H9 (cell line): ENCODE measurements at regions not wholly inside any gene's neighbourhood (a gene's known extent, or its start where the extent isn't known, plus 50 kb on each side); places are given as distances from the start of the nearest gene placed in this dataset.

Experiments used
- DNase-seq: peaks from one replicate; pipeline ENCODE4 v3.0.0-alpha.2; 2017
- H2AFZ ChIP-seq: one replicate; pipeline ENCODE4 v1.6.1; 2013; ENCODE audit warnings: mild to moderate bottlenecking, low read length, control low read depth, moderate library complexity
- H2AK5ac ChIP-seq: 2 replicates; pipeline ENCODE4 v1.6.1; 2013; ENCODE audit warnings: low read length, control low read depth, mixed read lengths; ENCODE audit not compliant: insufficient read length
- H2BK120ac ChIP-seq: one replicate; pipeline ENCODE4 v1.6.1; 2013; ENCODE audit warnings: low read depth, mild to moderate bottlenecking, low read length, control low read depth, inconsistent platforms; ENCODE audit not compliant: poor library complexity, severe bottlenecking
- H2BK12ac ChIP-seq: 2 replicates; pipeline ENCODE4 v1.6.1; 2013; ENCODE audit warnings: low read length, control low read depth, mixed read lengths, low read depth; ENCODE audit not compliant: insufficient read length
- H2BK15ac ChIP-seq: 2 replicates; pipeline ENCODE4 v1.6.1; 2013; ENCODE audit warnings: low read depth, low read length, control low read depth
- H2BK20ac ChIP-seq: one replicate; pipeline ENCODE4 v1.6.1; 2013; ENCODE audit warnings: low read depth, mild to moderate bottlenecking, low read length, control low read depth, inconsistent platforms; ENCODE audit not compliant: poor library complexity, severe bottlenecking
- H2BK5ac ChIP-seq: 2 replicates; pipeline ENCODE4 v1.6.1; 2013; ENCODE audit warnings: low read length, control low read depth, mixed read lengths; ENCODE audit not compliant: insufficient read length
- H3K14ac ChIP-seq: 2 replicates; pipeline ENCODE4 v1.6.1; 2013; ENCODE audit warnings: low read length, control low read depth; ENCODE audit not compliant: insufficient read depth
- H3K18ac ChIP-seq: 2 replicates; pipeline ENCODE4 v1.6.1; 2013; ENCODE audit warnings: low read depth, mild to moderate bottlenecking, mixed read lengths, low read length, control low read depth; ENCODE audit not compliant: insufficient read length
- H3K23ac ChIP-seq: 2 replicates; pipeline ENCODE4 v1.6.1; 2013; ENCODE audit warnings: low read length, control low read depth, mixed read lengths, low read depth; ENCODE audit not compliant: insufficient read length
- H3K23me2 ChIP-seq: 2 replicates; pipeline ENCODE4 v1.6.1; 2013; ENCODE audit warnings: low read depth, mild to moderate bottlenecking, mixed read lengths, low read length, control low read depth; ENCODE audit not compliant: insufficient read length, poor library complexity, severe bottlenecking
- H3K27ac ChIP-seq: 2 replicates; pipeline ENCODE4 v1.5.1; 2013; ENCODE audit warnings: low read length, control low read depth, mixed read lengths, low read depth; ENCODE audit not compliant: insufficient read length
- H3K27me3 ChIP-seq: 2 replicates; pipeline ENCODE4 v1.6.1; 2013; ENCODE audit warnings: low read length, control low read depth, inconsistent platforms; ENCODE audit not compliant: insufficient read depth
- H3K4ac ChIP-seq: 2 replicates; pipeline ENCODE4 v1.6.1; 2013; ENCODE audit warnings: low read depth, mild to moderate bottlenecking, control low read depth, inconsistent platforms, low read length, moderate library complexity
- H3K4me1 ChIP-seq: 2 replicates; pipeline ENCODE4 v1.6.1; 2013; ENCODE audit warnings: low read length, control low read depth, inconsistent platforms; ENCODE audit not compliant: insufficient read depth
- H3K4me2 ChIP-seq: 2 replicates; pipeline ENCODE4 v1.6.1; 2013; ENCODE audit warnings: low read length, control low read depth, mixed read lengths; ENCODE audit not compliant: insufficient read length, insufficient read depth
- H3K56ac ChIP-seq: 2 replicates; pipeline ENCODE4 v1.6.1; 2013; ENCODE audit warnings: low read depth, mild to moderate bottlenecking, mixed read lengths, low read length, control low read depth; ENCODE audit not compliant: insufficient read length
- H3K79me1 ChIP-seq: 2 replicates; pipeline ENCODE4 v1.6.1; 2013; ENCODE audit warnings: low read depth, mild to moderate bottlenecking, moderate library complexity, low read length, control low read depth, inconsistent platforms; ENCODE audit not compliant: insufficient read depth, poor library complexity, severe bottlenecking
- H3K79me2 ChIP-seq: 2 replicates; pipeline ENCODE4 v1.6.1; 2013; ENCODE audit warnings: low read length, control low read depth, inconsistent platforms; ENCODE audit not compliant: insufficient read depth
- H3K9ac ChIP-seq: 2 replicates; pipeline ENCODE4 v1.6.1; 2013; ENCODE audit warnings: low read length, control low read depth, mixed read lengths; ENCODE audit not compliant: insufficient read length; ENCODE audit errors: extremely low read depth
- H3K9me3 ChIP-seq: one replicate; pipeline ENCODE4 v1.6.1; 2013; ENCODE audit warnings: low read depth, low read length, inconsistent platforms; ENCODE audit not compliant: control insufficient read depth
- H3T11ph ChIP-seq: one replicate; pipeline ENCODE4 v1.6.1; 2013; ENCODE audit warnings: mild to moderate bottlenecking, low read length, control low read depth, inconsistent platforms
- H4K20me1 ChIP-seq: one replicate; pipeline ENCODE4 v1.6.1; 2013; ENCODE audit not compliant: control insufficient read depth, insufficient read length, insufficient read depth
- H4K5ac ChIP-seq: 2 replicates; pipeline ENCODE4 v1.6.1; 2013; ENCODE audit warnings: low read depth, mild to moderate bottlenecking, mixed read lengths, low read length, control low read depth; ENCODE audit not compliant: insufficient read length
- H4K8ac ChIP-seq: replicated peaks from 2 replicates; pipeline ENCODE4 v1.6.1; 2013; ENCODE audit warnings: low read length, control low read depth, mixed read lengths, low read depth; ENCODE audit not compliant: insufficient read length
- H4K91ac ChIP-seq: 2 replicates; pipeline ENCODE4 v1.6.1; 2013; ENCODE audit warnings: low read depth, mild to moderate bottlenecking, moderate library complexity, mixed read lengths, low read length, control low read depth; ENCODE audit not compliant: insufficient read length
- H3K27ac Mint-ChIP-seq, 3 experiments: 2 replicates in 2 of 3; 3 replicates in 1 of 3; pipeline ENCODE4 v1.8.0; 2020 to 2021; ENCODE audit warnings: mixed read lengths in 3 of 3, mild to moderate bottlenecking in 1 of 3, moderate library complexity in 1 of 3
- H3K27me3 Mint-ChIP-seq: 2 replicates; pipeline ENCODE4 v1.8.0; 2021; ENCODE audit warnings: low read depth, mild to moderate bottlenecking, moderate library complexity, mixed read lengths
- H3K36me3 Mint-ChIP-seq, 3 experiments: 2 replicates in 2 of 3; 3 replicates in 1 of 3; pipeline ENCODE4 v1.8.0; 2020 to 2021; ENCODE audit warnings: low read depth in 3 of 3, mixed read lengths in 3 of 3; ENCODE audit not compliant: insufficient read depth in 1 of 3
- H3K4me1 Mint-ChIP-seq, 2 experiments: 2 replicates each; pipeline ENCODE4 v1.8.0; 2020; ENCODE audit warnings: mixed read lengths in 2 of 2
- H3K4me3 Mint-ChIP-seq, 2 experiments: 2 replicates in 1 of 2; 3 replicates in 1 of 2; pipeline ENCODE4 v1.8.0; 2020 to 2021; ENCODE audit warnings: mild to moderate bottlenecking in 2 of 2, mixed read lengths in 2 of 2, moderate library complexity in 1 of 2
- H3K9me3 Mint-ChIP-seq, 2 experiments: 2 replicates in 1 of 2; 3 replicates in 1 of 2; pipeline ENCODE4 v1.8.0; 2020; ENCODE audit warnings: mild to moderate bottlenecking in 2 of 2, mixed read lengths in 2 of 2, moderate library complexity in 1 of 2
- CTCF ChIP-seq: fragments of 200-600 bp; sonication (generic); conservative IDR thresholded peaks from 3 replicates; pipeline ENCODE4 v1.8.0; 2021; ENCODE audit warnings: antibody characterized with exemption, mild to moderate bottlenecking
- WGBS: extraction: QIAGEN DNeasy Blood & Tissue Kit; methylation state at CpG from one replicate; pipeline ENCODE4 v1.1.7; 2013; ENCODE audit warnings: missing lambda C conversion rate, low lambda C conversion rate, mixed read lengths; ENCODE audit not compliant: insufficient read length; ENCODE audit errors: extremely low coverage; 5-methylcytosine and 5-hydroxymethylcytosine counted together

- H3K27ac ChIP-seq: no peak overlapping the region
- TF ChIP-seq CTCF: no peak
- peaks cover 1% of the 10 kb centered on the region; the same call in 1 of the 2 replicates for H3K27me3 Mint-ChIP-seq
Observed at GRCh38 chr7:27315066-27315465, 72.5 kb downstream of the EVX1 start.

More at GRCh38 chr7:27315066-27315465, 72.5 kb downstream of the EVX1 start:
- H3K23ac ChIP-seq: no peak overlapping the region
- H3K4me3 Mint-ChIP-seq: no peak overlapping the region
- no peak overlapping the region for H2BK120ac ChIP-seq
- no peak overlapping the region for H4K91ac ChIP-seq
- H3K9me3 Mint-ChIP-seq: peaks cover 3 to 8% of the 10 kb centered on the region in 2 experiments
- no peak overlapping the region for H2BK12ac ChIP-seq
- no peak overlapping the region for H3K14ac ChIP-seq
- H3K4ac ChIP-seq: no peak overlapping the region
- H3K9ac ChIP-seq: no peak overlapping the region
- H3T11ph ChIP-seq: no peak overlapping the region
- no peak overlapping the region for H2AK5ac ChIP-seq
- H2BK5ac ChIP-seq: no peak overlapping the region
- WGBS: no CpG with 5 or more reads among the region's 5 CpGs
- H3K79me2 ChIP-seq: no peaks in the 10 kb centered on the region
- peaks cover 8% of the 10 kb centered on the region; the same call in 1 of the 2 replicates for H3K4me1 ChIP-seq
- H2AFZ ChIP-seq: no peak overlapping the region
- H3K36me3 Mint-ChIP-seq: no peaks in the 10 kb centered on the region
- H3K27ac Mint-ChIP-seq: no peak overlapping the region
- no peak for DNase-seq
- no peak overlapping the region for H3K18ac ChIP-seq
- no peak overlapping the region for H4K8ac ChIP-seq
- H3K56ac ChIP-seq: no peak overlapping the region
- no peak overlapping the region for H2BK20ac ChIP-seq
- H3K23me2 ChIP-seq: no peaks in the 10 kb centered on the region
- H3K79me1 ChIP-seq: no peaks in the 10 kb centered on the region
- H4K20me1 ChIP-seq: no peaks in the 10 kb centered on the region
- no peaks in the 10 kb centered on the region for H3K9me3 ChIP-seq
- H2BK15ac ChIP-seq: no peak overlapping the region
- no peak overlapping the region for H3K4me2 ChIP-seq
- H4K5ac ChIP-seq: no peak overlapping the region
- peaks cover 20 to 23% of the 10 kb centered on the region in 2 experiments for H3K4me1 Mint-ChIP-seq
- H3K27me3 ChIP-seq: no peaks in the 10 kb centered on the region
